COLO668 (cell line): ENCODE measurements at regions not wholly inside any gene's neighbourhood (a gene's known extent, or its start where the extent isn't known, plus 50 kb on each side); places are given as distances from the start of the nearest gene placed in this dataset.

Source experiments
- DNase-seq: peaks from one replicate; lab custom pipeline; 2025; ENCODE audit not compliant: unreplicated experiment; lab: John Stamatoyannopoulos, UW

GRCh38 chr1:4086085-4086850 is 186.2 kb upstream of the C1orf174 start:
- no peak for DNase-seq

- no peak for DNase-seq
Measured at GRCh38 chr1:4086921-4087320, 186.8 kb upstream of the C1orf174 start.

- DNase-seq = no peak
Measured at GRCh38 chr1:4087530-4088420, 187.7 kb upstream of the C1orf174 start.

- DNase-seq = no peak
Measured at GRCh38 chr1:4088676-4089075, 188.6 kb upstream of the C1orf174 start.

- no peak for DNase-seq
Measured at GRCh38 chr1:4089421-4090175, 189.5 kb upstream of the C1orf174 start.

- DNase-seq = peak; percentile 26
Measured at GRCh38 chr1:4090556-4090955, 190.5 kb upstream of the C1orf174 start.

GRCh38 chr1:4090976-4091660 is 191.0 kb upstream of the C1orf174 start:
- no peak for DNase-seq

GRCh38 chr1:4091996-4092395 is 191.9 kb upstream of the C1orf174 start:
- DNase-seq = no peak

- no peak for DNase-seq
Measured at GRCh38 chr1:4093856-4094565, 193.9 kb upstream of the C1orf174 start.

- no peak for DNase-seq
Measured at GRCh38 chr1:4095433-4095971, 195.4 kb upstream of the C1orf174 start.

- DNase-seq = no peak
Measured at GRCh38 chr1:4101459-4102161, 201.5 kb upstream of the C1orf174 start.

- DNase-seq = no peak
Measured at GRCh38 chr1:4105300-4105880, 205.3 kb upstream of the C1orf174 start.

- DNase-seq = no peak
Measured at GRCh38 chr1:4106731-4107130, 206.7 kb upstream of the C1orf174 start.

GRCh38 chr1:4107291-4107690 is 207.2 kb upstream of the C1orf174 start:
- no peak for DNase-seq

GRCh38 chr1:4108331-4108730 is 208.3 kb upstream of the C1orf174 start:
- peak; percentile 60 for DNase-seq

- DNase-seq = no peak
Measured at GRCh38 chr1:4108758-4109627, 208.9 kb upstream of the C1orf174 start.

GRCh38 chr1:4109628-4109940 is 209.5 kb upstream of the C1orf174 start:
- DNase-seq = no peak

GRCh38 chr1:4110888-4111287 is 210.8 kb upstream of the C1orf174 start:
- DNase-seq = no peak
